ENCODE measurements at regions not wholly inside any gene's neighbourhood (a gene's known extent, or its start where the extent isn't known, plus 50 kb on each side); places are given as distances from the start of the nearest gene placed in this dataset.
"Not testable (repeated sequence)": the region's sequence is repeated elsewhere in the genome, so short reads cannot be mapped to it uniquely, and the experiment has no call there.

DNA sequence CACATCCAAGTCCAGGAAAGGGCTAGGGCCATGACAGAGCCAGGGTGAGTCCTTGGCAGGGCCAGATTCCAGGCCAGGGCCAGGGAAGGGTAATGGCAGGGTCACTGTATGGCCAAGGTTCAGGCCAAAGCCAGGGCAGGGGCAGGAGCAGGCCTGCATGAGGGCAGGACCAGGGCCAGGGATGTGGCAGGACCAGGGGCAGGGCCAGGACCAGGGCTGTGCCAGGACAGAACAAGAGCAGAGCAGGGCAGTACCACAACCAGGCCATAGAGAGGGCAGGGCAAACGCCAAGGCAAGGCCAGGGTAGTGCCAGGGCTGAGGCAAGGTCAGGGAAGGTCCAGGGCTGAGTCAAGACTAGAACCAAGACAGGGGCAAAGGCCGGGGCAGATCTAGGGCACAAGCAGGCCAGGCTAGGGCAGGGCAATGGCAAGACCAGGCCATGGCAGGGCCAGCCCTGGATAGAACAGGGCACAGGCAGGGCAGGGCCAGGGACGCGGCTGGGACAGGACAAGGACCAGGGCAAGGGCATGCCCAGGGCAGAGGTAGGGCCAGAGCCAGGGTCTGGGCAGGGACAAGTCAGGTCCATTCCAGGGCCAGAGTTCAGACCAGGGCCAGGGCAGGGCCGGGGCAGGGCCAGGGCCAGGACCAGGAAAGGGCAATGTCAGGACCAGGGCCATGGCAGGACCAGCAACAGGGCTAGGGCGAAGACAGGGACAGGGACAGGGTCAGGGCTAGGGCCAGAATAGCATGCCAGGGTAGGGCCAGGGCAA lies 154.8 kb downstream of the LIPI start:
- H3K4me3 ChIP-seq; FAIRE-seq; ATAC-seq; H3K4me2 ChIP-seq; H3K4me1 ChIP-seq; H3K27ac ChIP-seq; H3K9me3 ChIP-seq; CTCF ChIA-PET; DNase-seq (ENCODE audit: low read depth in 1 of 2, low spot score in 1 of 2); POLR2A ChIA-PET: not testable (repeated sequence)
- WGBS (ENCODE audit: missing lambda C conversion rate) = 100% methylated on average over 1 of the region's 6 CpGs

DNA sequence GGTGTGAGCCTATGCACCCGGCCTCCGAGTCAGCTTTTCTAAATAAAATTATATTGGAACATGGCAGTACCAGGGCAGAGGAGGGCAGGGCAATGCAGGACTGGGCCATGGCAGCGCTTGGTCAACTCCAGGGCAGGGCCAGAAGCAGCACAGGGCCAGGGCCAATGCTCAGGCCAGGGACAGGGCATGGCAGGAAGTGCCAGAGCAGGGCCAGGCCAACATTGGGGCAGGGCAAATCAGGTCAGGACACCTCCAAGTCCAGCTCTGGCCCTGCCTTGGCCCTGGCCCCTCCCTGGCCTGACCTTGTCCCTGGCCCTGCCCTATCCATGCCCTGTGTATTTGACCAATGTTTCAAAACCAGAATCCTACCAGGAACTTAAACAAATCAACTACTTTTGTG lies 156.1 kb downstream of the LIPI start:
- no peak overlapping the region for H3K27ac ChIP-seq
- no peaks in the 10 kb centered on the region for H3K4me1 ChIP-seq
- ATAC-seq (no peak), DNase-seq (ENCODE audit: low read depth in 1 of 2, low spot score in 1 of 2) (no peak), FAIRE-seq (no peak)
- ChIA-PET CTCF (no interaction called here), POLR2A (no interaction called here)
- no peak overlapping the region for H3K4me2 ChIP-seq
- TF ChIP-seq RAD21 (conservative IDR thresholded peaks at IDR 0.05 in 1 of 2, IDR thresholded peaks at IDR 0.05 in 1 of 2) (no peak), POLR2AphosphoS2 (conservative IDR thresholded peaks at IDR 0.05; ENCODE audit: low read length) (no peak), MAFK (IDR thresholded peaks at IDR 0.05; ENCODE audit: partially characterized antibody) (no peak), HOXB5 (CRISPR knock-in tag; IDR thresholded peaks at IDR 0.05) (no peak), NPAS2 (CRISPR knock-in tag; IDR thresholded peaks at IDR 0.05; ENCODE audit: borderline replicate concordance) (no peak), CEBPB (IDR thresholded peaks at IDR 0.05) (no peak), NR3C1 (IDR thresholded peaks at IDR 0.05) (no peak), KDM5A (IDR thresholded peaks at IDR 0.05) (no peak), FOSB (CRISPR knock-in tag; IDR thresholded peaks at IDR 0.05) (no peak), ZFP36 (IDR thresholded peaks at IDR 0.05; ENCODE audit: borderline replicate concordance, partially characterized antibody) (no peak)
- no peaks in the 10 kb centered on the region for H3K9me3 ChIP-seq
- H3K4me3 ChIP-seq = no peak overlapping the region
- WGBS (ENCODE audit: missing lambda C conversion rate) = no CpG with 5 or more reads among the region's 3 CpGs

DNA sequence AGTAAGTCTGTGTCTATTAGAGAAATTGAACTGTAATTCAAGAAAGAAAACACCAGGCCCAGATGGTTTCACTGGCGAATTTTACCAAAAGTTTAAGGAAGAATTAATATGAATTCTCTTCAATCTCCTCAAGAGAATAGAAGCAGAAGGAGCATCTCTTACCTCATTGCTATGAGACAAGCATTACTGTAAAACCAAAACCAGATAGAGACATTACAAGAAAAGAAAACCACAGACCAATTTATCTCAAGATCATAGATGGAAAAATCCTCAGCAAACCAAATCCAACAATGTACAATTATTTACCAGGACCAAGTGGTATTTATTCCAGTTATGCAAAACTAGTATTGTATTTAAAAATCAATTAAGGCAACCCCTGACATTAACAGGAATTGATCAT lies 160.6 kb downstream of the LIPI start:
- ChIA-PET POLR2A (no interaction called here), CTCF (no interaction called here)
- no peak for TF ChIP-seq MAZ (IDR thresholded peaks at IDR 0.05; ENCODE audit: borderline replicate concordance, low read depth, low read length)
- no peak for TF ChIP-seq RFX5 (IDR thresholded peaks at IDR 0.05)
- no peak for TF ChIP-seq EP300 (IDR thresholded peaks at IDR 0.05)
- TF ChIP-seq, protein P1, sequence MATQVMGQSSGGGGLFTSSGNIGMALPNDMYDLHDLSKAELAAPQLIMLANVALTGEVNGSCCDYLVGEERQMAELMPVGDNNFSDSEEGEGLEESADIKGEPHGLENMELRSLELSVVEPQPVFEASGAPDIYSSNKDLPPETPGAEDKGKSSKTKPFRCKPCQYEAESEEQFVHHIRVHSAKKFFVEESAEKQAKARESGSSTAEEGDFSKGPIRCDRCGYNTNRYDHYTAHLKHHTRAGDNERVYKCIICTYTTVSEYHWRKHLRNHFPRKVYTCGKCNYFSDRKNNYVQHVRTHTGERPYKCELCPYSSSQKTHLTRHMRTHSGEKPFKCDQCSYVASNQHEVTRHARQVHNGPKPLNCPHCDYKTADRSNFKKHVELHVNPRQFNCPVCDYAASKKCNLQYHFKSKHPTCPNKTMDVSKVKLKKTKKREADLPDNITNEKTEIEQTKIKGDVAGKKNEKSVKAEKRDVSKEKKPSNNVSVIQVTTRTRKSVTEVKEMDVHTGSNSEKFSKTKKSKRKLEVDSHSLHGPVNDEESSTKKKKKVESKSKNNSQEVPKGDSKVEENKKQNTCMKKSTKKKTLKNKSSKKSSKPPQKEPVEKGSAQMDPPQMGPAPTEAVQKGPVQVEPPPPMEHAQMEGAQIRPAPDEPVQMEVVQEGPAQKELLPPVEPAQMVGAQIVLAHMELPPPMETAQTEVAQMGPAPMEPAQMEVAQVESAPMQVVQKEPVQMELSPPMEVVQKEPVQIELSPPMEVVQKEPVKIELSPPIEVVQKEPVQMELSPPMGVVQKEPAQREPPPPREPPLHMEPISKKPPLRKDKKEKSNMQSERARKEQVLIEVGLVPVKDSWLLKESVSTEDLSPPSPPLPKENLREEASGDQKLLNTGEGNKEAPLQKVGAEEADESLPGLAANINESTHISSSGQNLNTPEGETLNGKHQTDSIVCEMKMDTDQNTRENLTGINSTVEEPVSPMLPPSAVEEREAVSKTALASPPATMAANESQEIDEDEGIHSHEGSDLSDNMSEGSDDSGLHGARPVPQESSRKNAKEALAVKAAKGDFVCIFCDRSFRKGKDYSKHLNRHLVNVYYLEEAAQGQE (IDR thresholded peaks at IDR 0.05) = no peak
- no peak for TF ChIP-seq JUN (IDR thresholded peaks at IDR 0.05)
- TF ChIP-seq, protein P2, sequence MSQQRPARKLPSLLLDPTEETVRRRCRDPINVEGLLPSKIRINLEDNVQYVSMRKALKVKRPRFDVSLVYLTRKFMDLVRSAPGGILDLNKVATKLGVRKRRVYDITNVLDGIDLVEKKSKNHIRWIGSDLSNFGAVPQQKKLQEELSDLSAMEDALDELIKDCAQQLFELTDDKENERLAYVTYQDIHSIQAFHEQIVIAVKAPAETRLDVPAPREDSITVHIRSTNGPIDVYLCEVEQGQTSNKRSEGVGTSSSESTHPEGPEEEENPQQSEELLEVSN (IDR thresholded peaks at IDR 0.05; ENCODE audit: borderline replicate concordance, low read depth) = no peak
- TF ChIP-seq, protein P3, sequence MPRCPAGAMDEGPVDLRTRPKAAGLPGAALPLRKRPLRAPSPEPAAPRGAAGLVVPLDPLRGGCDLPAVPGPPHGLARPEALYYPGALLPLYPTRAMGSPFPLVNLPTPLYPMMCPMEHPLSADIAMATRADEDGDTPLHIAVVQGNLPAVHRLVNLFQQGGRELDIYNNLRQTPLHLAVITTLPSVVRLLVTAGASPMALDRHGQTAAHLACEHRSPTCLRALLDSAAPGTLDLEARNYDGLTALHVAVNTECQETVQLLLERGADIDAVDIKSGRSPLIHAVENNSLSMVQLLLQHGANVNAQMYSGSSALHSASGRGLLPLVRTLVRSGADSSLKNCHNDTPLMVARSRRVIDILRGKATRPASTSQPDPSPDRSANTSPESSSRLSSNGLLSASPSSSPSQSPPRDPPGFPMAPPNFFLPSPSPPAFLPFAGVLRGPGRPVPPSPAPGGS (IDR thresholded peaks at IDR 0.05) = no peak
- TF ChIP-seq ZC3H11A (IDR thresholded peaks at IDR 0.05) = no peak
- TF ChIP-seq, protein P4, sequence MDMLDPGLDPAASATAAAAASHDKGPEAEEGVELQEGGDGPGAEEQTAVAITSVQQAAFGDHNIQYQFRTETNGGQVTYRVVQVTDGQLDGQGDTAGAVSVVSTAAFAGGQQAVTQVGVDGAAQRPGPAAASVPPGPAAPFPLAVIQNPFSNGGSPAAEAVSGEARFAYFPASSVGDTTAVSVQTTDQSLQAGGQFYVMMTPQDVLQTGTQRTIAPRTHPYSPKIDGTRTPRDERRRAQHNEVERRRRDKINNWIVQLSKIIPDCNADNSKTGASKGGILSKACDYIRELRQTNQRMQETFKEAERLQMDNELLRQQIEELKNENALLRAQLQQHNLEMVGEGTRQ (IDR thresholded peaks at IDR 0.05) = no peak
- no peak for TF ChIP-seq RNF2 (IDR thresholded peaks at IDR 0.05; ENCODE audit: borderline replicate concordance, low read depth)
- TF ChIP-seq SREBF2 (IDR thresholded peaks at IDR 0.05) = no peak
- TF ChIP-seq RCOR1 (IDR thresholded peaks at IDR 0.05; ENCODE audit: low read depth, low read length) = no peak
- TF ChIP-seq, protein P5, sequence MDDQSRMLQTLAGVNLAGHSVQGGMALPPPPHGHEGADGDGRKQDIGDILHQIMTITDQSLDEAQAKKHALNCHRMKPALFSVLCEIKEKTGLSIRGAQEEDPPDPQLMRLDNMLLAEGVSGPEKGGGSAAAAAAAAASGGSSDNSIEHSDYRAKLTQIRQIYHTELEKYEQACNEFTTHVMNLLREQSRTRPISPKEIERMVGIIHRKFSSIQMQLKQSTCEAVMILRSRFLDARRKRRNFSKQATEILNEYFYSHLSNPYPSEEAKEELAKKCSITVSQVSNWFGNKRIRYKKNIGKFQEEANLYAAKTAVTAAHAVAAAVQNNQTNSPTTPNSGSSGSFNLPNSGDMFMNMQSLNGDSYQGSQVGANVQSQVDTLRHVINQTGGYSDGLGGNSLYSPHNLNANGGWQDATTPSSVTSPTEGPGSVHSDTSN (IDR thresholded peaks at IDR 0.05) = no peak
- no peak for TF ChIP-seq ZSCAN20 (CRISPR knock-in tag; IDR thresholded peaks at IDR 0.05)
- no peak for TF ChIP-seq FOSB (CRISPR knock-in tag; IDR thresholded peaks at IDR 0.05)
- TF ChIP-seq SMC3 (IDR thresholded peaks at IDR 0.05) = no peak
- TF ChIP-seq ZNF302 (CRISPR knock-in tag; IDR thresholded peaks at IDR 0.05) = no peak
- no peaks in the 10 kb centered on the region for H3K9me3 ChIP-seq
- H3K4me3 ChIP-seq = no peak overlapping the region
- no peak for DNase-seq (ENCODE audit: low read depth in 1 of 2, low spot score in 1 of 2)
- no peak overlapping the region for H3K27ac ChIP-seq
- H3K4me1 ChIP-seq = no peaks in the 10 kb centered on the region
- FAIRE-seq = no peak
- ATAC-seq = no peak
- H3K4me2 ChIP-seq = no peak overlapping the region
- 95% methylated on average over 1 of the region's 1 CpG for WGBS (ENCODE audit: missing lambda C conversion rate)
